GM21529 (cell line): ENCODE measurements at regions not wholly inside any gene's neighbourhood (a gene's known extent, or its start where the extent isn't known, plus 50 kb on each side); places are given as distances from the start of the nearest gene placed in this dataset.
A peak's percentile ranks its signal among the peaks of the same experiment; 100 is the strongest.
"Not testable (repeated sequence)": the region's sequence is repeated elsewhere in the genome, so short reads cannot be mapped to it uniquely, and the experiment has no call there.

ENCODE experiments used
- ATAC-seq: cut with Tn5 transposase; IDR thresholded peaks from one replicate; pipeline ENCODE4 v1.9.1; 2021; ENCODE audit not compliant: unreplicated experiment

DNA sequence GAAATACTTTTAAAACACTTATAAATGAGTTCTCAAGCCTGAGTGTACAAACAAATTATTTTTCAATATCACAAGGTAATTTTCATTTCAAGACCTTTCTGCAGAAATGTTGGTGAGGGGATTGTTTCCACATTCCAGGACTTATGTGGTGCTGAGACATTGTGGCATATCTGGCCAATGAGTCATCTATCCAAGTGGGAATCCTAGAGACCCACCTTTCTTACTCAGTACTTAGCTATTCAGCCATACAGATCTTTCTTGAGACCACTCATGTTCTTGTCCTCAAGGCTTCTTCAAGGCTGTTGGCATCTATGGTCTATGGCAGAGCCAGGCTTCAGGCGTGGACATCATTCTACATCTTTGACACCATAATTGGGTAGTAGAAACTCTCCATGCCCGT, 225.4 kb downstream of the DKK1 start:
- no peak for ATAC-seq

DNA sequence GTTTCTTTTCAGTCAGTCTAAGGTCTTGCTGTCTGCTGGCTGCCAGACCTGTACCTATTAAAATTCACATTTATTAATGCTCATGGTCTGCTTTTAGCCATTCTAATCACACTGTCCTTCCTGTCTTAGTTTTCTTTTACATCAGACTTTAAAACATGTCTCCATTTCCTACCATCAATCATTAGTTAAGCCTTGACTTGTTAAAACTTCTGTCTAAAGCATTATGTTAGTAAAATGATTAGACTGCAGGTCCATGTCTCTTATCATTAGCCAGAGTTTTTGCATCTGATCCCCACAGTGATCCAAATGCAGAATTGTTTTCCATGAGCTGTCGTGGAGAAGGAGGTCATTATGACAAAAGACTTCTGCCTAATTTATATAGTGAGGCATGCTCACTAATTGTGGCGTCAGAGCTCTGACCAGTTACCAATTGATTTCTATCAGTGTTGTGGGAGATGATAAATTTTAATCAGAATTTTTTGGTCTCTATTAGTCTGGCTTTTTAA, 226.5 kb downstream of the DKK1 start:
- ATAC-seq = no peak

GRCh38 chr10:52541006-52541473, 227.0 kb downstream of the DKK1 start:
- ATAC-seq = no peak

- no peak for ATAC-seq
Measured at GRCh38 chr10:52542906-52543305, 228.8 kb downstream of the DKK1 start.

GRCh38 chr10:52551046-52551445, 221.5 kb downstream of the MBL2 start:
- ATAC-seq = no peak

DNA sequence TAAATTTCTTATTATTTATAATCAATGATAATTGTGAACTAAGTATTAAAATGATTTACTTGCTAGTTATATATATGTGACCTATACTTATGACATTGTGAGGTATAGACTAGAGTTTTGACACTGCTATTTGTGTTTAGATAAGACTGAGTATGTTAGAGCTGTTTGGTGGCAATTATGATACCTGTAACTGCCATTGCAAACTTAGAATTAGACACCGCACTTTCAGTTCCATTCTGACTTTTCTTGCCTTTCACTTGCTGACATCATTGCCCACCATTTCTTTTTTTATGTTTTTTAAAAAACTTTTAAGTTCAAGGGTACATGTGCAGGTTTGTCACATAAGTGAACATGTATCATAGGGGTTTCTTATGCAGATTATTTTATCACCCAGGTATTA, 214.5 kb downstream of the MBL2 start:
- ATAC-seq = peak; percentile 92

DNA sequence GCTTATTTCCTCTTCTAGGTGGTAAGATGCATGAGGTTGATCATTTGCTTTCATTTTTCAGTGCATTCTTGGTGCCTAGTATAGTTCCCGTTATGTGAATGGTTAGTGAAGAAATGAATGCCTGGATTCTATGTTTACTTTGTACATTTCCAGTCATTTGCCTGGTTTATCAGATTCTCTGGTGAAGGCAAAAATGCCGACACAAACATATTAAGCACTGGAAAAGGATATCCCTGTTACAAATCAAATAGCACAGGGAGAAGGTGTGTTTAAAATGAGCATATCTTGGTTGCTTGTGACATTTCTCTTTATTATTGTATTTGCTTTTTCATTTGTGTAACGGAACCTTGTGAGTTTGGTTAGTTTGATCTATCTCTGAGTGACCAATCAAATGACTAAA, 211.3 kb downstream of the MBL2 start:
- no peak for ATAC-seq

DNA sequence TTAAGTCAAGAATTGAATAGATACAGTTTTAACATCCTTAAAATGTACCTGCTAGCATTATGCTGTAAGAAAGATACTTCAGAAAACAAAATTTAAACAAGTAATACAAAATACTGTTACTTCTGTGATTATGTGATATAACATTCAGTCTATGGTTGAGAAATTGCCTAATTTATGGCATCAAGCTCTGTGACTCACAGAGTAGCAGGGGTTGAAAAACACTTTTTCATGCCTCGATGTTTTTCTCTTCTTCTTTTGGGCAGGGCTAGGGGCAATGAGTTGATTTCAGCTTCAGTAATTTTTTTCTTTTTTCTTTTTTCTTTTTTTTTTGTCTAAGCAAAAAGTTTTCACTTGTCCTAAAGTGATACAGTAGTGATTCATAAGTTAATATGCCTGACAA, 209.2 kb downstream of the MBL2 start:
- ATAC-seq = no peak

DNA sequence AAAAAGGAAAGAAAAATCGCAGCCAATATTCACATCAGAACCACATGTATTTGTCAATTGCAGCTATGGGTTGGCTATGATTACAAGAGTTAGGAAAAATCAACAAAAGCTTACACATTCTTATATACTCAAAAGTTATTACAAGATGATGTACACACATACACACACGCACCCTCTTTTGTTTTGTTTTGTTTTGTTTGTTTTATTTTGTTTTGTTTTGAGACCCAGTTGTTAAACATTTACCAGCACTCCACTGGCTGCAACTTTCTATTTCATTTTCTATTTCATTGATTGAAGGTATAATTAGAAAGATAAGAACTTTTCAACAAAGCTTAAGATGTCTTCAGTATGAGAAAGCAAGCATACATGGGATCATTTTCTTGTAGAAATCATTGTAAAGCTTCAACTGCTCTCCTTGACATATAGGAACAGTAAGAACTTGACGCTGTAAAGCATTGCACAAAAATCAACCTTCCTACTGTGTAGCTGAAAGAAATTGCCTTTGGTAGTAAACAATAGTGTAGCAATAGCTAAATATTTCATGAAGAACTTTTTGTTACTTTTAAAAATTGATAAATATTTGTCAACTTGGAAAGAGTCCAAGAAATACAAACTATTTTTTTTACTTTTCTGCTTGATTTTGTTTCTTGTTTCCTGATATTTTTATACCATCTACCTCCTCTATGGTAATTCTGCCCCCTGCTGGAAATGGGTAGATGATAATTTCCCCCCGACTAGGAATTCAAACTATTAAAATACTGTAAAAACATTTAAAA, 205.9 kb downstream of the MBL2 start:
- ATAC-seq = no peak

DNA sequence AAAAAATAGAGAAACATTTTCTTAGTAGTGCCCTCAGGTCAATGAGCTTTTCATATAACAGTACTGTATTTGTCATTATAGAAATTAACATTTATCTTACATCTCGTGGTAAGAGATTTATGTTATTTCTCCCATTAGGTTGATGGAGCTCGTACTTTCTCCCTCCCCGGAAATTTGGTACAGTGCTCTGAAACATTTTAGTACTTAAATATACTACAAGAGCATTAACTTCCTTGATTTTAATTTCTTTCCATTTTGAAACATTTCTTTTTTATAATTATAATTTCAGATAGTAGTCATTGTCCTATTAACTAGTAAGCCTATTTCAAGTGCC, 205.4 kb downstream of the MBL2 start:
- ATAC-seq = no peak

DNA sequence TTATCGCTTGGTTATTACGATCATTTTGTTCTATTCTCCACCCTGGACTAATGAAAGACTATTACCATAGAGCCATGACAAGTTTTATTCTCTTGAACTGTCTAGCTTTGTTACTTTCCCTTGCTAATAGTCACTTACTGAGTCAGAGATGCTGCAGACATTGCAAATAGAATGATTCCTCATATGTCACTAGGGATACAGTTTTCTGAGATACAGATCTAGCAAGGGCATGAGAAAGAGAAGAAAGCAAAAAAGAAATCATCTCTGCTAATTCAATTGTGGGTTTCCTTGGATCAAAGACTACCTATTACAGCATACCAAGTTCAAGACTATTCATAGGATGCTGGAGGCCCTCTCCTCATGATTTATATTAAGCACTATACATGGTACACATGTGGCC, 204.3 kb downstream of the MBL2 start:
- ATAC-seq = no peak

DNA sequence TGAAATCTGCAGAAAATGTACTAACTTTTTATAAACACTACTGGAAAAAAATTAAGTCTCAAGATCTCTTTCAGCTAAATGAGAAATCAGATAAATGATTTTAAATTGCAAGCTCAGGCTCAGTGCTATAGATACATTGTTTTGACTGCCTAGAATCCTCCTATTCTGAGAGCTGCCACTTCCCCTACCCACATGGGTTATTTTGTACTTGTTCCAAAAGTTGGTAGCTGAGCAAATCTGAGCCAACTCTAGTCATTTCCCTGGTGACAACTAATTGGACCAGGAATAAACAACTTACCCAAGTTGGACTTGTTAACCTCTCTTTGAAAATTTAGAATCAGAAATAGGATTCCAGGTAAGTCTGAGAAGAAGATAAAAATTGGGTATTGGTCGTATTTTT, 202.1 kb downstream of the MBL2 start:
- ATAC-seq = no peak

- ATAC-seq = no peak
Measured at GRCh38 chr10:52571018-52571417, 201.6 kb downstream of the MBL2 start.

GRCh38 chr10:52571516-52572182, 200.9 kb downstream of the MBL2 start:
- no peak for ATAC-seq

GRCh38 chr10:52573347-52573746, 199.2 kb downstream of the MBL2 start:
- no peak for ATAC-seq

DNA sequence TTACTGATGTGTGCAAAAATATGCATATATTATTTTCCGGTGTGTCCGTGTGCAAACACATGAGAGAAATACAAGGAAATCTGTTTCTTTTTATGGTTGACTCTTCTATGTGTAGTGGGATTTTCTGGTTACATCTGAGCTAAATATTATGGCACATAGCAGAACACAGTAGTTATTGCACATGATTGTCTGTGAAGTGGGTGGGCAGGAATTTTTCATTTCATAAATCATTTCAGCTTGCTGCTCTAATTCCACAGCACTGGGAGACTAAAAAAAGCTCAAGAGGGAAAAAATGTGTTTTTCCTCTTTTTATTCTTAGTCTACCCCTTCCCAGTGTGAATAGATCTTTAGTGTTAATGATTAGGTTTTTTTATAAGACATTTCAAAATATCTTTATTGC, 197.9 kb downstream of the MBL2 start:
- ATAC-seq = no peak

GRCh38 chr10:52577047-52577446, 195.5 kb downstream of the MBL2 start:
- ATAC-seq = no peak

- no peak for ATAC-seq
Measured at GRCh38 chr10:52578871-52579405, 193.6 kb downstream of the MBL2 start.

GRCh38 chr10:52581636-52582035, 190.9 kb downstream of the MBL2 start:
- not testable (repeated sequence) for ATAC-seq

DNA sequence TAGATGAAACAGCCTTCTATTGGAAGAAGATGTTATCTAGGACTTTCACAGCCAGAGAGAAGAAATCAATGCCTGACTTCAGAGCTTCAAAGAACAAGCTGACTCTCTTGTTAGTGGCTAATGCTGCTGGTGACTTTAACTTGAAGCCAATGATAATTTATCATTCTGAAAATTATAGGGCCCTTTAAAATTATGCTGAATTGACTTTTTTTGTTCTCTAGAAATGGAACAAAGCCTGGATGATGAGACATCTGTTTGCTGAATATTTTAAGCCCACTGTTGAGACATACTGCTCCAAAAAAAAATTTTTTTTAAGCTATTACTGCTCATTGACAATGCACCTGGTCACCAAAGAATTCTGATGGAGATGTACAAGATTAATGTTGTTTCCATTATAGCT, 189.2 kb downstream of the MBL2 start:
- no peak for ATAC-seq

GRCh38 chr10:52586710-52587109, 185.9 kb downstream of the MBL2 start:
- ATAC-seq = no peak

DNA sequence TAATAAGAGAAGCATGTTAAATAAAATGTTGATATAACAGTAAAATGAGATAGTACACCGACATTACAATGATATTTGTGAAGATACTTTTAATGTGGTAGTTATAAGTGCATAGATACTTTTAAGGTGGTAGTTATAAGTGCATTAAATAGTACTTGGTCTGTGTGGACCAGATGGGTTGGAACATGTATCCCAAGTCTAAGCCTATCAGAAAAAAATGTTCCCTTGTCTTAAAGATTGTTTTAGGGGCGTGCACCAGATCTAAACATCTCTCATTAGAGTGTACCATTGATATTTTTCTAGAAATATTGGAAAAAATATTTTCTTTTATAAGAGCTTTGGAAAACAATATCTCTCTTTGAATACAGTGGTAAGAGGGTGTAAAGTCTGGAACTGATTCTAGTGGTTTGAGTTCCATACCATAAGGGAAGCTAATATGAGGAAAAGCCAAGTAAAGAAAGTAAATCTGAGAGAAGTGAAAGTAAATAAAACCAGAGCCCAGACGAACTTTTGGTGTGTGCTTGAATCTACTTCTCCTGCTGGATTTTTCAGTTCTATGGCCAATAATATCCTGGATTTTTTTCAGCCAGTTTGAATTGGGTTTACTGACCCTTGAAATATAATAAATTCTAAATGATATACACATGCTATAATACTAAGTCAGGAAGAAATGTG, 175.3 kb downstream of the MBL2 start:
- ATAC-seq = no peak
